Fibroblast of villous mesenchyme (primary cell): ENCODE measurements at regions not wholly inside any gene's neighbourhood (a gene's known extent, or its start where the extent isn't known, plus 50 kb on each side); places are given as distances from the start of the nearest gene placed in this dataset.

Experiments used
- DNase-seq: peaks from one replicate; pipeline ENCODE4 v3.0.0-alpha.2; 2010; ENCODE audit warnings: low read depth
- H3K4me3 ChIP-seq: 2 replicates; pipeline ENCODE4 v1.5.1; 2011; ENCODE audit warnings: low read depth, mild to moderate bottlenecking, low read length
- TF ChIP-seq, protein P1 (sequence below): IDR thresholded peaks from 2 replicates; pipeline ENCODE4 v1.5.1; 2012; ENCODE audit warnings: low read depth, mild to moderate bottlenecking, low read length; ENCODE audit not compliant: insufficient read depth

DNA sequence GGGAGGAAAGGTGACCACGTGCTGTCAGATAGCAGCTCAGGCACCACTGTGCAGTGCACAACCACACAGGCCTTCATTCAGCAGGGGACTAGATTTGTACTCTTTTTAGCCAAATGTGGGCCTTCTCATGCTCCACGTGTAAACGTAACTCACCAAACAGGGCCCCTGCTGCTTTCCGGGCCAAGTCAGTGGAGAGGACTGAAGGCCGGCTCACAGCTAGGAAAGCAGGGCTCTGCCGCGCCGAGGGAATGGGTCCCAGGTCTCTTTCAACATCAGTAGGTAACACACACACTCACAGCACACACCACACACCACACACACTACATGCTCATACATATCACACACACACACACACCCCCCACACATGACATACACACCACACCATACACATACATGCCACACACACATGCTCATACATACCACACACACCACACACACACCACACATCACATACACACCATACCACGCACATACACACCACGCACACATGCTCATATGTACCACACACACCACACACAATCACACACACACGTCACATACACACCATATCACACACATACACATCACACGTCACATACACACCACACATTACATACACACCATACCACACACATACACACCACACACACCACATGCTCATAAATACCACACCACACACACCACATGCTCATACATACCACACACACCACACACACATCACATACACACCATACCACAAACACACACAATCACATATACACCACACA is 124.0 kb upstream of the ERG start:
- TF ChIP-seq, protein P1, sequence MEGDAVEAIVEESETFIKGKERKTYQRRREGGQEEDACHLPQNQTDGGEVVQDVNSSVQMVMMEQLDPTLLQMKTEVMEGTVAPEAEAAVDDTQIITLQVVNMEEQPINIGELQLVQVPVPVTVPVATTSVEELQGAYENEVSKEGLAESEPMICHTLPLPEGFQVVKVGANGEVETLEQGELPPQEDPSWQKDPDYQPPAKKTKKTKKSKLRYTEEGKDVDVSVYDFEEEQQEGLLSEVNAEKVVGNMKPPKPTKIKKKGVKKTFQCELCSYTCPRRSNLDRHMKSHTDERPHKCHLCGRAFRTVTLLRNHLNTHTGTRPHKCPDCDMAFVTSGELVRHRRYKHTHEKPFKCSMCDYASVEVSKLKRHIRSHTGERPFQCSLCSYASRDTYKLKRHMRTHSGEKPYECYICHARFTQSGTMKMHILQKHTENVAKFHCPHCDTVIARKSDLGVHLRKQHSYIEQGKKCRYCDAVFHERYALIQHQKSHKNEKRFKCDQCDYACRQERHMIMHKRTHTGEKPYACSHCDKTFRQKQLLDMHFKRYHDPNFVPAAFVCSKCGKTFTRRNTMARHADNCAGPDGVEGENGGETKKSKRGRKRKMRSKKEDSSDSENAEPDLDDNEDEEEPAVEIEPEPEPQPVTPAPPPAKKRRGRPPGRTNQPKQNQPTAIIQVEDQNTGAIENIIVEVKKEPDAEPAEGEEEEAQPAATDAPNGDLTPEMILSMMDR = no peak
- H3K4me3 ChIP-seq = no peak overlapping the region
- no peak for DNase-seq

DNA sequence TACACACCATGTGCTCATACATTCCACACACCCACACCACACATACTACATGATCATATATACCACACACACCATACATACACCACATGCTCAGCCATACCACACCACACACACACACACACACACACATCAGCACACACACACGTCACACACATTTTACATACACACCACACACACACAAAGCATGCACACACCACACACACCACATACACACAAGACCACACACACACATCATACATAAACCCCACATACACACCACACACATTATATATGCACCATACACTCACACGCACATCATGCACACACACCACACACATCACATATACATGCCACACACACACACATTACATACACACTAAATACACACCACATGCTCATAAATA is 124.5 kb upstream of the ERG start:
- DNase-seq = no peak
- no peak overlapping the region for H3K4me3 ChIP-seq
- TF ChIP-seq, protein P1 = no peak

DNA sequence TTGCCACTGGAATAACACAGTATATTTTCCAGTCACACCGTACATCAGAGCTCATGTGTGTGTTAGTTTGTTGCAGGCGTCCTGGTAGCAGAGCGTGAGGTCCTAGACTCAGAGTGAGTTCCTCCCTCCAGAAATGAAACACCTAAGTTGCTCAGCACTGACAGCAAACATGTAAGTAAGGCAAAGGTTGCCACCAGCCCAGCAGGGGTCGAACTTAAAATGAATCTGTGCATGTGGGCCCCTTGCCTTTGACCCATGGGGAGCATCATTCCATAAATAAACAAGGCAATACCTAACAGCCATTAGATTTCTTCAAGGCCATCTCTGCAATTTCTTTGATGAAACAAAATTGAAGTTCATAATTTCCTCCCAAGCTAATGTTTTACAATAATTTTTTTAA is 125.3 kb upstream of the ERG start:
- TF ChIP-seq, protein P1 = no peak
- no peak overlapping the region for H3K4me3 ChIP-seq
- no peak for DNase-seq

DNA sequence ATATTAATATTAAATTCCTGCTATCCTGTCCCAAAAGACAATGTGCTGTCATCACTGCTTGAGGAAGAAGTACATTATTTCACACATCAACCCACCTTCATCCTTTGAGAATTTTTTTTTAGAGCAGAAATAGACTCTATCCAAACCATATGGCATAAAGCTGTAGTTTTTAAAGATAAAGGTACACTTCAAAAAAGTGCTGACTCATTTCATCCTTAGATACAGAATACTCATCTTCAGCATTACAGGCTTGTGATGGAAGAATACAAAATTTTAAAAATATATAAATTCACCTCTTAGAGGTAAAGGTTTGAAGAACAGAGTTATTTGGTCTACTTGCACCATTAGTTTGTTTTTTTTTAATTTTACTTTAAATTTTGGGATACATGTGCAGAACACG is 126.7 kb upstream of the ERG start:
- H3K4me3 ChIP-seq = no peak overlapping the region
- DNase-seq = no peak
- TF ChIP-seq, protein P1 = no peak

DNA sequence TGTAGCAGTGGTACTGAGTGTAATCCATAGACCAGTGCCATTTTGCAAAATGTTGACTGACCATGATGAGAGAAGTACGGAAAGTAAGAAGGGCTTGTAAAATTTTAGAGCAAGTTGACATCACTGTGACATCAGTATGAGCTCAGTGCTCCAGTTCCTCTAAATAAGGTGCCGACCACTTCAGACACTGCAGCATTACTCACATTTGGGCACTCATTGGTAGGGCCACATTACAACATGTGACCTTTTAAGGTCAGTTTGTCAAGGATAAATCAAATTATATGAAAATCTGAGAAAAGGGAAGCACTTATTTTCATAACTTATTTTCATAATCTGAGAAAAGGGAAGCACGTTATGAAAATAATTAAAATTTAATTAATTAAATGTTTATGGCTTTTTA is 128.0 kb upstream of the ERG start:
- H3K4me3 ChIP-seq = no peak overlapping the region
- TF ChIP-seq, protein P1 = no peak
- no peak for DNase-seq

DNA sequence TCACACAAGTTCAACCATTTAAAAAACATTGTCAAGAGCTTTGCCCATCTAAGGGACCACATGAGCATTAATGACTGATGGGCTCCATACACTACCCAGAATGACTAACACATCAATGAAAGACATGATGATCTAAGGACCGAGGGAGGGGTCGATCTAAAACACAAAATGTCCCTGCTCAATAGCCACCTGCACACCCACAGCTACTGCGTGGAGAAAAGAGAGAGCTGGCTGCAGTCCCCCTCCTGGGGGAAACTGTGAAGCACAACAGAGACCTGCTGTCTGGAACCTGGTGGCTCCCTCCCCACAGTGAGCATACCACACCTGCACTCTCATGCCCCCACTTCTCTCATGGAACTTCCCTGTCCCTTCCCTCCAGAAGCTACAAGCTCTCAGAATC is 130.1 kb upstream of the ERG start:
- DNase-seq = no peak
- TF ChIP-seq, protein P1 = no peak
- H3K4me3 ChIP-seq = no peak overlapping the region

DNA sequence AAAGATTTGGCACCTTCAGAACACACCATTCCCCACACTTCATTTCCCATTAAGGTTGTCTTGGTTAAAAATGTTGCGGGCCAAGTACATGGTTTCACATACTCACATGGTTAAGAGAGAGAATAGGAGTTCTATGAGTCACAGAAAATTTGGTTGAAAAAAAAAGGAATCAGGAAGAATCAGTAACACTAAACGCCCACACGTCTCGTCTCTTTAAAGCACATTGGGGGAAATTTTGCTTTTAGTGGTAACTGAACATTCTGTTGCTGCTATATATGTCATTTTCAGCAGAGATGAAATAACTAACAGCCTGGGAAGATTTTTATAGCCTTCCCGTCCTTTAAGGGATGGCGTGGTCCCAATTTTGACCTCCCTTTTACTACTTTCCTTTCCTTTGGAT is 132.9 kb upstream of the ERG start:
- DNase-seq = no peak

More for the DNA sequence above, 132.9 kb upstream of the ERG start:
- no peak overlapping the region for H3K4me3 ChIP-seq
- TF ChIP-seq, protein P1 = no peak
